H9 (cell line): ENCODE measurements at regions not wholly inside any gene's neighbourhood (a gene's known extent, or its start where the extent isn't known, plus 50 kb on each side); places are given as distances from the start of the nearest gene placed in this dataset.

ENCODE experiments used
- DNase-seq: peaks from one replicate; pipeline ENCODE4 v3.0.0-alpha.2; 2017
- H2AFZ ChIP-seq: one replicate; pipeline ENCODE4 v1.6.1; 2013; ENCODE audit warnings: mild to moderate bottlenecking, low read length, control low read depth, moderate library complexity
- H2AK5ac ChIP-seq: 2 replicates; pipeline ENCODE4 v1.6.1; 2013; ENCODE audit warnings: low read length, control low read depth, mixed read lengths; ENCODE audit not compliant: insufficient read length
- H2BK120ac ChIP-seq: one replicate; pipeline ENCODE4 v1.6.1; 2013; ENCODE audit warnings: low read depth, mild to moderate bottlenecking, low read length, control low read depth, inconsistent platforms; ENCODE audit not compliant: poor library complexity, severe bottlenecking
- H2BK12ac ChIP-seq: 2 replicates; pipeline ENCODE4 v1.6.1; 2013; ENCODE audit warnings: low read length, control low read depth, mixed read lengths, low read depth; ENCODE audit not compliant: insufficient read length
- H2BK15ac ChIP-seq: 2 replicates; pipeline ENCODE4 v1.6.1; 2013; ENCODE audit warnings: low read depth, low read length, control low read depth
- H2BK20ac ChIP-seq: one replicate; pipeline ENCODE4 v1.6.1; 2013; ENCODE audit warnings: low read depth, mild to moderate bottlenecking, low read length, control low read depth, inconsistent platforms; ENCODE audit not compliant: poor library complexity, severe bottlenecking
- H2BK5ac ChIP-seq: 2 replicates; pipeline ENCODE4 v1.6.1; 2013; ENCODE audit warnings: low read length, control low read depth, mixed read lengths; ENCODE audit not compliant: insufficient read length
- H3K14ac ChIP-seq: 2 replicates; pipeline ENCODE4 v1.6.1; 2013; ENCODE audit warnings: low read length, control low read depth; ENCODE audit not compliant: insufficient read depth
- H3K18ac ChIP-seq: 2 replicates; pipeline ENCODE4 v1.6.1; 2013; ENCODE audit warnings: low read depth, mild to moderate bottlenecking, mixed read lengths, low read length, control low read depth; ENCODE audit not compliant: insufficient read length
- H3K23ac ChIP-seq: 2 replicates; pipeline ENCODE4 v1.6.1; 2013; ENCODE audit warnings: low read length, control low read depth, mixed read lengths, low read depth; ENCODE audit not compliant: insufficient read length
- H3K23me2 ChIP-seq: 2 replicates; pipeline ENCODE4 v1.6.1; 2013; ENCODE audit warnings: low read depth, mild to moderate bottlenecking, mixed read lengths, low read length, control low read depth; ENCODE audit not compliant: insufficient read length, poor library complexity, severe bottlenecking
- H3K27ac ChIP-seq: 2 replicates; pipeline ENCODE4 v1.5.1; 2013; ENCODE audit warnings: low read length, control low read depth, mixed read lengths, low read depth; ENCODE audit not compliant: insufficient read length
- H3K27me3 ChIP-seq: 2 replicates; pipeline ENCODE4 v1.6.1; 2013; ENCODE audit warnings: low read length, control low read depth, inconsistent platforms; ENCODE audit not compliant: insufficient read depth
- H3K4ac ChIP-seq: 2 replicates; pipeline ENCODE4 v1.6.1; 2013; ENCODE audit warnings: low read depth, mild to moderate bottlenecking, control low read depth, inconsistent platforms, low read length, moderate library complexity
- H3K4me1 ChIP-seq: 2 replicates; pipeline ENCODE4 v1.6.1; 2013; ENCODE audit warnings: low read length, control low read depth, inconsistent platforms; ENCODE audit not compliant: insufficient read depth
- H3K4me2 ChIP-seq: 2 replicates; pipeline ENCODE4 v1.6.1; 2013; ENCODE audit warnings: low read length, control low read depth, mixed read lengths; ENCODE audit not compliant: insufficient read length, insufficient read depth
- H3K56ac ChIP-seq: 2 replicates; pipeline ENCODE4 v1.6.1; 2013; ENCODE audit warnings: low read depth, mild to moderate bottlenecking, mixed read lengths, low read length, control low read depth; ENCODE audit not compliant: insufficient read length
- H3K79me1 ChIP-seq: 2 replicates; pipeline ENCODE4 v1.6.1; 2013; ENCODE audit warnings: low read depth, mild to moderate bottlenecking, moderate library complexity, low read length, control low read depth, inconsistent platforms; ENCODE audit not compliant: insufficient read depth, poor library complexity, severe bottlenecking
- H3K79me2 ChIP-seq: 2 replicates; pipeline ENCODE4 v1.6.1; 2013; ENCODE audit warnings: low read length, control low read depth, inconsistent platforms; ENCODE audit not compliant: insufficient read depth
- H3K9ac ChIP-seq: 2 replicates; pipeline ENCODE4 v1.6.1; 2013; ENCODE audit warnings: low read length, control low read depth, mixed read lengths; ENCODE audit not compliant: insufficient read length; ENCODE audit errors: extremely low read depth
- H3K9me3 ChIP-seq: one replicate; pipeline ENCODE4 v1.6.1; 2013; ENCODE audit warnings: low read depth, low read length, inconsistent platforms; ENCODE audit not compliant: control insufficient read depth
- H3T11ph ChIP-seq: one replicate; pipeline ENCODE4 v1.6.1; 2013; ENCODE audit warnings: mild to moderate bottlenecking, low read length, control low read depth, inconsistent platforms
- H4K20me1 ChIP-seq: one replicate; pipeline ENCODE4 v1.6.1; 2013; ENCODE audit not compliant: control insufficient read depth, insufficient read length, insufficient read depth
- H4K5ac ChIP-seq: 2 replicates; pipeline ENCODE4 v1.6.1; 2013; ENCODE audit warnings: low read depth, mild to moderate bottlenecking, mixed read lengths, low read length, control low read depth; ENCODE audit not compliant: insufficient read length
- H4K8ac ChIP-seq: replicated peaks from 2 replicates; pipeline ENCODE4 v1.6.1; 2013; ENCODE audit warnings: low read length, control low read depth, mixed read lengths, low read depth; ENCODE audit not compliant: insufficient read length
- H4K91ac ChIP-seq: 2 replicates; pipeline ENCODE4 v1.6.1; 2013; ENCODE audit warnings: low read depth, mild to moderate bottlenecking, moderate library complexity, mixed read lengths, low read length, control low read depth; ENCODE audit not compliant: insufficient read length
- H3K27ac Mint-ChIP-seq, 3 experiments: 2 replicates in 2 of 3; 3 replicates in 1 of 3; pipeline ENCODE4 v1.8.0; 2020 to 2021; ENCODE audit warnings: mixed read lengths in 3 of 3, mild to moderate bottlenecking in 1 of 3, moderate library complexity in 1 of 3
- H3K27me3 Mint-ChIP-seq: 2 replicates; pipeline ENCODE4 v1.8.0; 2021; ENCODE audit warnings: low read depth, mild to moderate bottlenecking, moderate library complexity, mixed read lengths
- H3K36me3 Mint-ChIP-seq, 3 experiments: 2 replicates in 2 of 3; 3 replicates in 1 of 3; pipeline ENCODE4 v1.8.0; 2020 to 2021; ENCODE audit warnings: low read depth in 3 of 3, mixed read lengths in 3 of 3; ENCODE audit not compliant: insufficient read depth in 1 of 3
- H3K4me1 Mint-ChIP-seq, 2 experiments: 2 replicates each; pipeline ENCODE4 v1.8.0; 2020; ENCODE audit warnings: mixed read lengths in 2 of 2
- H3K4me3 Mint-ChIP-seq, 2 experiments: 2 replicates in 1 of 2; 3 replicates in 1 of 2; pipeline ENCODE4 v1.8.0; 2020 to 2021; ENCODE audit warnings: mild to moderate bottlenecking in 2 of 2, mixed read lengths in 2 of 2, moderate library complexity in 1 of 2
- H3K9me3 Mint-ChIP-seq, 2 experiments: 2 replicates in 1 of 2; 3 replicates in 1 of 2; pipeline ENCODE4 v1.8.0; 2020; ENCODE audit warnings: mild to moderate bottlenecking in 2 of 2, mixed read lengths in 2 of 2, moderate library complexity in 1 of 2
- WGBS: extraction: QIAGEN DNeasy Blood & Tissue Kit; methylation state at CpG from one replicate; pipeline ENCODE4 v1.1.7; 2013; ENCODE audit warnings: missing lambda C conversion rate, low lambda C conversion rate, mixed read lengths; ENCODE audit not compliant: insufficient read length; ENCODE audit errors: extremely low coverage; 5-methylcytosine and 5-hydroxymethylcytosine counted together
- TF ChIP-seq, protein P1 (sequence below): fragments of 200-600 bp; sonication (generic); conservative IDR thresholded peaks from 3 replicates; pipeline ENCODE4 v1.8.0; 2021; ENCODE audit warnings: antibody characterized with exemption, mild to moderate bottlenecking

DNA sequence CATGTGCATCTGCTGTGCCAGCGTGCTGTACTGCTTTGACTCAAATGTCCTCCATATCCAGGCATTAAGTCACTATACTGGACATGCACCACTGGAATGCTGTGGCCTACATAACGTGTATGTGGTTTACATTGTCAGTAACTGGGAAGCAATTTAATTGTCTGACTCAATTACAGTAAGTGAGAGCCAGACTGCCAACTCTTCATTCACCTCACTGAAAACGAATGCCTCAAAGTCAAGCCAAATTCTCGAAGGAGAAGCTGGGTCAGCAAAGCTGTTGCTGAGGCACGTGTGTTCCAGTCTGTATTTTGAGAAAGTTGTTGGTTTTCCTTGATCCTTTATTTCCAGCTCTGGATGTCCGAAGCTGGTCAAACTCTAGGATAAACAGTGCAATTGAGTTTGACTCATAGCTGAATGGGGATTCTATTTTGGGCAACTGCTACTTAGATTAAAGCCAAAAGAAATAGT lies 534.3 kb downstream of the COL12A1 start:
- no peaks in the 10 kb centered on the region for H4K20me1 ChIP-seq
- DNase-seq = no peak
- Mint-ChIP-seq H3K27ac (no peak overlapping the region), H3K36me3 (peaks cover 0 to 7% (median 0%) of the 10 kb centered on the region in 3 experiments; a peak in 1 of 7 replicates), H3K27me3 (no peaks in the 10 kb centered on the region), H3K9me3 (peaks cover 5 to 7% of the 10 kb centered on the region in 2 experiments; a peak in 3 of 5 replicates), H3K4me1 (no peaks in the 10 kb centered on the region), H3K4me3 (no peak overlapping the region)
- H3K79me2 ChIP-seq = no peaks in the 10 kb centered on the region
- no peak overlapping the region for H2BK15ac ChIP-seq
- no peak overlapping the region for H3K4ac ChIP-seq
- no CpG with 5 or more reads among the region's 6 CpGs for WGBS
- no peak overlapping the region for H3K18ac ChIP-seq
- no peak overlapping the region for H3K23ac ChIP-seq
- no peak overlapping the region for H3K27ac ChIP-seq
- TF ChIP-seq, protein P1, sequence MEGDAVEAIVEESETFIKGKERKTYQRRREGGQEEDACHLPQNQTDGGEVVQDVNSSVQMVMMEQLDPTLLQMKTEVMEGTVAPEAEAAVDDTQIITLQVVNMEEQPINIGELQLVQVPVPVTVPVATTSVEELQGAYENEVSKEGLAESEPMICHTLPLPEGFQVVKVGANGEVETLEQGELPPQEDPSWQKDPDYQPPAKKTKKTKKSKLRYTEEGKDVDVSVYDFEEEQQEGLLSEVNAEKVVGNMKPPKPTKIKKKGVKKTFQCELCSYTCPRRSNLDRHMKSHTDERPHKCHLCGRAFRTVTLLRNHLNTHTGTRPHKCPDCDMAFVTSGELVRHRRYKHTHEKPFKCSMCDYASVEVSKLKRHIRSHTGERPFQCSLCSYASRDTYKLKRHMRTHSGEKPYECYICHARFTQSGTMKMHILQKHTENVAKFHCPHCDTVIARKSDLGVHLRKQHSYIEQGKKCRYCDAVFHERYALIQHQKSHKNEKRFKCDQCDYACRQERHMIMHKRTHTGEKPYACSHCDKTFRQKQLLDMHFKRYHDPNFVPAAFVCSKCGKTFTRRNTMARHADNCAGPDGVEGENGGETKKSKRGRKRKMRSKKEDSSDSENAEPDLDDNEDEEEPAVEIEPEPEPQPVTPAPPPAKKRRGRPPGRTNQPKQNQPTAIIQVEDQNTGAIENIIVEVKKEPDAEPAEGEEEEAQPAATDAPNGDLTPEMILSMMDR = no peak
- H2BK20ac ChIP-seq = no peak overlapping the region
- H3K9me3 ChIP-seq = no peaks in the 10 kb centered on the region
- H4K5ac ChIP-seq = no peak overlapping the region
- no peaks in the 10 kb centered on the region for H3K79me1 ChIP-seq
- H2BK5ac ChIP-seq = no peak overlapping the region
- H3T11ph ChIP-seq = no peak overlapping the region
- no peaks in the 10 kb centered on the region for H3K4me1 ChIP-seq
- no peak overlapping the region for H4K91ac ChIP-seq
- no peak overlapping the region for H2BK12ac ChIP-seq
- H3K23me2 ChIP-seq = no peaks in the 10 kb centered on the region
- no peak overlapping the region for H4K8ac ChIP-seq
- no peaks in the 10 kb centered on the region for H3K27me3 ChIP-seq
- H2AFZ ChIP-seq = no peak overlapping the region
- H3K14ac ChIP-seq = no peak overlapping the region
- H2BK120ac ChIP-seq = no peak overlapping the region
- no peak overlapping the region for H3K9ac ChIP-seq
- H3K56ac ChIP-seq = no peak overlapping the region
- no peak overlapping the region for H2AK5ac ChIP-seq
- H3K4me2 ChIP-seq = no peak overlapping the region
